COLO668 (cell line): ENCODE measurements at regions not wholly inside any gene's neighbourhood (a gene's known extent, or its start where the extent isn't known, plus 50 kb on each side); places are given as distances from the start of the nearest gene placed in this dataset.

Experiments
- DNase-seq: peaks from one replicate; lab custom pipeline; 2025; ENCODE audit not compliant: unreplicated experiment; lab: John Stamatoyannopoulos, UW

- no peak for DNase-seq
Measured at GRCh38 chr3:15942936-15943335, 145.2 kb upstream of the ANKRD28 start.

GRCh38 chr3:15948388-15948787 is 150.6 kb upstream of the ANKRD28 start:
- no peak for DNase-seq

GRCh38 chr3:15952543-15953175 is 154.9 kb upstream of the ANKRD28 start:
- no peak for DNase-seq

- DNase-seq = no peak
Measured at GRCh38 chr3:15953841-15954240, 156.1 kb upstream of the ANKRD28 start.

- DNase-seq = no peak
Measured at GRCh38 chr3:15955968-15956367, 158.2 kb upstream of the ANKRD28 start.

GRCh38 chr3:15958692-15959433 is 161.1 kb upstream of the ANKRD28 start:
- no peak for DNase-seq

GRCh38 chr3:15959434-15959811 is 161.6 kb upstream of the ANKRD28 start:
- no peak for DNase-seq

GRCh38 chr3:15964605-15965442 is 167.0 kb upstream of the ANKRD28 start:
- DNase-seq = no peak

GRCh38 chr3:15967577-15967976 is 169.8 kb upstream of the ANKRD28 start:
- no peak for DNase-seq

GRCh38 chr3:15969874-15970640 is 172.3 kb upstream of the ANKRD28 start:
- no peak for DNase-seq

- DNase-seq = no peak
Measured at GRCh38 chr3:15973414-15973813, 175.6 kb upstream of the ANKRD28 start.

- DNase-seq = no peak
Measured at GRCh38 chr3:15973940-15974339, 176.2 kb upstream of the ANKRD28 start.

GRCh38 chr3:15974647-15975046 is 176.9 kb upstream of the ANKRD28 start:
- no peak for DNase-seq

- no peak for DNase-seq
Measured at GRCh38 chr3:15976524-15976923, 178.7 kb upstream of the ANKRD28 start.

GRCh38 chr3:15977090-15977489 is 179.3 kb upstream of the ANKRD28 start:
- no peak for DNase-seq

- no peak for DNase-seq
Measured at GRCh38 chr3:15977598-15978232, 179.9 kb upstream of the ANKRD28 start.

GRCh38 chr3:15978801-15979200 is 181.0 kb upstream of the ANKRD28 start:
- no peak for DNase-seq

GRCh38 chr3:15979495-15979894 is 181.7 kb upstream of the ANKRD28 start:
- no peak for DNase-seq

GRCh38 chr3:15979900-15980299 is 182.1 kb upstream of the ANKRD28 start:
- no peak for DNase-seq

GRCh38 chr3:15982243-15982642 is 184.5 kb upstream of the ANKRD28 start:
- DNase-seq = no peak
